Ascending aorta (tissue), 2 donors: ENCODE measurements at regions not wholly inside any gene's neighbourhood (a gene's known extent, or its start where the extent isn't known, plus 50 kb on each side); places are given as distances from the start of the nearest gene placed in this dataset.

Source experiments
- DNase-seq, 2 donors: peaks; one replicate each; pipeline ENCODE4 v3.0.0-alpha.2; 2019; ENCODE audit warnings: low spot score in 2 of 2
- H3K27ac ChIP-seq, 2 donors: fragments of 200-600 bp; sonication (generic); one replicate each; pipeline ENCODE4 v1.5.1; 2016 to 2017; ENCODE audit warnings: mild to moderate bottlenecking in 1 of 2
- H3K27me3 ChIP-seq: fragments of 200-600 bp; sonication (generic); one replicate; pipeline ENCODE4 v1.5.1; 2017
- H3K36me3 ChIP-seq, 2 donors: fragments of 200-600 bp; sonication (generic); one replicate each; pipeline ENCODE4 v1.5.1; 2016
- H3K4me1 ChIP-seq, 2 donors: fragments of 200-600 bp; sonication (generic); one replicate each; pipeline ENCODE4 v1.5.1; 2016 to 2017; ENCODE audit warnings: mild to moderate bottlenecking in 1 of 2
- H3K4me3 ChIP-seq, 2 donors: fragments of 200-600 bp; sonication (generic); one replicate each; pipeline ENCODE4 v1.5.1; 2016 to 2017; ENCODE audit warnings: mild to moderate bottlenecking in 1 of 2
- H3K9me3 ChIP-seq, 2 donors: fragments of 200-600 bp; sonication (generic); one replicate each; pipeline ENCODE4 v1.5.1; 2016
- CTCF ChIP-seq, 3 experiments: fragments of 200-600 bp in 2 of 3; fragments of 450-650 bp in 1 of 3; sonication (generic) in 2 of 3; IDR thresholded peaks; one replicate each; pipeline ENCODE4 v1.5.1; 2016 to 2019; ENCODE audit warnings: antibody characterized with exemption in 3 of 3, mild to moderate bottlenecking in 1 of 3, moderate library complexity in 1 of 3
- intact Hi-C: fragments of 100-400 bp; cut with DNase I; formaldehyde crosslinking; loops from one replicate; pipeline ENCODE4 v1.15.1; 2023

DNA sequence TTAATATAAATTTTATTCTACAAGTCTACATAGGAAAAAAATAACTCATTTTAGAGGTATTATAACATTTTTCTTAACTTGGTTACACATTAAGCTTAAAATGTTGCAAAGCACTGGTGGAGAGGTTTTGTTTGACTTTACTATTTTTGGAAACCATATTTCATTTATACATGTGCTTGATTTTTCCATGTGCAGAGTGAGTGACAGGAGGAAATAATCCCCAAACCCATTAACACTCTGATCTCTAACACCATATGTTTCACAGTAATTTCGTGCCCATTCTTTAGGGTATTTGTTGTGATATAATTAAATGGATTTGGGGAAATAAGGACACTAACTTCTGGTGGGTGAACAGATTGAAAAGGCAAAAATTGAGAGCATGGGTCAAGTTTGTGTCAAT, 2124.4 kb upstream of the PCDH20 start:
- Histone ChIP-seq H3K36me3 (no peaks in the 10 kb centered on the region), H3K27me3 (no peaks in the 10 kb centered on the region), H3K9me3 (no peaks in the 10 kb centered on the region), H3K27ac (no peak overlapping the region), H3K4me3 (no peak overlapping the region), H3K4me1 (no peaks in the 10 kb centered on the region)
- no peak for DNase-seq
- intact Hi-C loops = no loop called here
- no peak for TF ChIP-seq CTCF (IDR thresholded peaks at IDR 0.05)

DNA sequence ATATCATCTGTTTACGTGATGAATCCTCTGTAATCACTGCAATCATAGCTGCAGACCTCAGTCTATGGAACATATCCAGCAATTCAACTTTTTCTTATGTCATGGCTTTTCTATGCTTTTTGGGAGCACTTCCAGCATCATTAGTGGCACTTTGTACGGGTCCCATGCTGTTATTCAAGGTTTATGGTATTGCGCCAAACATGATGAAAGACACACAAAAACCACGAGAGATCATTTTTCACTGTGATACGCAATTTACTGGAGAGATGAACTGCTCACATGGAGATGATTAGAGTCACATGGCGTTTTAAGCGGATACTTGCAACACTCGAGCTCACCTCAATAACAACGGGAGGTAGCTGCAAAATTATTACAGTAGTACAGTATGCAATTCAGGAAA, 2101.7 kb upstream of the PCDH20 start:
- no peak overlapping the region for H3K4me3 ChIP-seq
- intact Hi-C loops = no loop called here
- H3K27me3 ChIP-seq = no peaks in the 10 kb centered on the region
- DNase-seq = no peak
- no peaks in the 10 kb centered on the region for H3K9me3 ChIP-seq
- no peaks in the 10 kb centered on the region for H3K4me1 ChIP-seq
- H3K36me3 ChIP-seq = no peaks in the 10 kb centered on the region
- H3K27ac ChIP-seq = no peak overlapping the region
- no peak for TF ChIP-seq CTCF (IDR thresholded peaks at IDR 0.05)

- Histone ChIP-seq H3K9me3 (no peaks in the 10 kb centered on the region), H3K4me3 (no peak overlapping the region), H3K27ac (no peak overlapping the region), H3K27me3 (no peaks in the 10 kb centered on the region), H3K36me3 (no peaks in the 10 kb centered on the region), H3K4me1 (no peaks in the 10 kb centered on the region)
- TF ChIP-seq CTCF (IDR thresholded peaks at IDR 0.05) = no peak
- intact Hi-C loops = no loop called here
- DNase-seq = no peak
Observed at GRCh38 chr13:63516124-63516523, 2100.5 kb upstream of the PCDH20 start.

DNA sequence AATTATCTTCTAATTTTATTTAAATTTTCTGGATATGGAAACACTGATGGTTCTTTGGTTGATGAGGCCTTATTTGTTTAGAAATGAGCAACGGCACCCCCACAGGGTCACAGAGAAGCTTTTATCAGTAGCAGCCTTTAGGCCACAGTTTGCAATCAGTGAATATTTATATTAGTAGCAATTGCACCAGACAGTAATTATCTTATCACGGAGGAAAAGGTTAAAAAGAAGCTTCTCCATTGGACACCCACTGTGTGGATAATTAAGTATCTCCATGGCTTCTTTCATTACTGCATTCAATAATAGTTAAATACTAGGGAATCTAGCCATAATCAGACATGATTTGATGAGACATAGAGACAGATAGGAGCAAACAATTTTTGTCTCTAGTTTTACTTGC, 2099.2 kb upstream of the PCDH20 start:
- no peak for DNase-seq
- H3K27ac ChIP-seq = no peak overlapping the region
- H3K4me1 ChIP-seq = no peaks in the 10 kb centered on the region
- no peak overlapping the region for H3K4me3 ChIP-seq
- intact Hi-C loops = no loop called here
- TF ChIP-seq CTCF (IDR thresholded peaks at IDR 0.05) = no peak
- H3K27me3 ChIP-seq = no peaks in the 10 kb centered on the region
- no peaks in the 10 kb centered on the region for H3K36me3 ChIP-seq
- no peaks in the 10 kb centered on the region for H3K9me3 ChIP-seq

GRCh38 chr13:63512095-63512494, 2096.4 kb upstream of the PCDH20 start:
- Histone ChIP-seq H3K9me3 (no peaks in the 10 kb centered on the region), H3K4me3 (no peak overlapping the region), H3K36me3 (no peaks in the 10 kb centered on the region), H3K27me3 (no peaks in the 10 kb centered on the region), H3K4me1 (no peaks in the 10 kb centered on the region), H3K27ac (no peak overlapping the region)
- intact Hi-C loops = no loop called here
- DNase-seq = no peak
- no peak for TF ChIP-seq CTCF (IDR thresholded peaks at IDR 0.05)

DNA sequence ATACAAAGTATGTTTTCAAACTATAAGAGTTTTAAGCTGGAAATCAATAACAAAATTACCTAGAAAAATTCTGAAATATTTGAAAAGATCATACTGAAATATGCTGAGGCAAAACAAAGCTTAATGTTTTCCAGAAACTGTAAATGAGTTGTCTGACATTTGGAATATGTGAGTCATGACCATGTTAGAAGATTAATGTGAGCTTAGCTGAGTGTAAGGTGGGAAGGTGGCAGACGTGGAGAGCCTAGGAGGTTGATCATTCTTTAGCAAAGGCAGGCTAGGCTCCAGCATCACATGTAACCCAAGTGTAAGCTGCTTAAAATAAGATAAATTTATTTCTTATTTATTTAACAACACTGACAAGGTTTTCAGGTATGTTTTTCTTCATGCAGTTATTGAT, 2086.1 kb upstream of the PCDH20 start:
- Histone ChIP-seq H3K4me3 (no peak overlapping the region), H3K36me3 (no peaks in the 10 kb centered on the region), H3K27me3 (no peaks in the 10 kb centered on the region), H3K27ac (no peak overlapping the region), H3K4me1 (no peaks in the 10 kb centered on the region), H3K9me3 (no peaks in the 10 kb centered on the region)
- no peak for DNase-seq
- TF ChIP-seq CTCF (IDR thresholded peaks at IDR 0.05) = no peak
- intact Hi-C loops = no loop called here
